Activated T-helper 1 cell treated with anti-CD3 and anti-CD28 coated beads, Interleukin-2, amount 50 U/mL, for 16 hours (primary cell): ENCODE measurements at regions not wholly inside any gene's neighbourhood (a gene's known extent, or its start where the extent isn't known, plus 50 kb on each side); places are given as distances from the start of the nearest gene placed in this dataset.
"Not testable (repeated sequence)": the region's sequence is repeated elsewhere in the genome, so short reads cannot be mapped to it uniquely, and the experiment has no call there.

Experiments
- DNase-seq, 2 donors: peaks; one replicate each; pipeline ENCODE4 v3.0.0-alpha.2; 2020; ENCODE audit warnings: low read depth in 1 of 2, low spot score in 1 of 2

DNA sequence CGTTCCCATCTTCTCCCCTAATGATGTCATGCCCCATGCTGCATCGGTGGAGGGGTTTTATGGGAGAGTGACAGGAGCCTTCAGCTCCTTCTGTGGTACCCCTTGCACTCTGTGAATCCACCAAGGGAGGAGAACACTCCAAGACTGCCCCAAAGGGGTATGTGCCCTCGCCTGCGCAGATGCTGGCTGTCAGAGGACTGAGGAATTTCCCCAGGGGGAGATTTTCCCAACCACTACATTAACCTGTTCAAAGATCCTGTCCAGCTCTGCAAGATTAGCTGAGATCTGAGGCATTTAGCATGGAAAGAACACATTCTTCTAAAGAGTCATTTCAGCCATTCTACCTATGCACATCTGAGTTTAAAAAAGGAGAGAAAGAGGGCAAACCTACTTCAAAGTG, 143.2 kb upstream of the ITGA6 start:
- no peak for DNase-seq

DNA sequence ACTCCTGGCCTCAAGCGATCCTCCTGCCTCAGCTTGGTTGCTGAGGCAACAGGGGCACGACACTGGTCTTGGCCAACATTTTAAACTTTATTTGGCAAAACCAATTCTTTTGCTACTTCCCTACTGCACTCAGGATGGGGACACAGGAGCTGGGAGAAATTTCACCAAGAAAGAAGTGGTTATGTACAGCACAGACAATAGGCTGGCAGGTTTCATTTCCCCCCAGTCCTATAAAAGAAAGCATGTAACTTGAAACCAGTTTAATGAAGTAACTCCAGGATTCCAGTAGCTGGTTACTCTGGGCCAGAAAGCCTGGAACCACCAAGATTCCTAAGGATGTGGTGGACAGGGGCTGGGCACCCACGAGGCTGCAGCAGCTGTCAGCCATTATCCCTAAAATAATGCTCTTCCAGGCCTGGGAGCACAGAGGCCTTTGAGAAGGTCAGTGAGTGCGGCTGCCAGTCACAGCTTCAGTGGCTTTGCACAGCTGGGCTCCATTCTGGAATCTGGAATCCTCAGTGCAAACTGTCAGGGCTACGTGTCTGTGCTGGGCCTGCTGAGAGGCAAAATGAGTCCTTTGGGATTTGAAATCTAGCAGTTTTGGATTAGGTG, 142.3 kb upstream of the ITGA6 start:
- no peak for DNase-seq

GRCh38 chr2:172285760-172286159, 141.6 kb upstream of the ITGA6 start:
- DNase-seq: no peak

DNA sequence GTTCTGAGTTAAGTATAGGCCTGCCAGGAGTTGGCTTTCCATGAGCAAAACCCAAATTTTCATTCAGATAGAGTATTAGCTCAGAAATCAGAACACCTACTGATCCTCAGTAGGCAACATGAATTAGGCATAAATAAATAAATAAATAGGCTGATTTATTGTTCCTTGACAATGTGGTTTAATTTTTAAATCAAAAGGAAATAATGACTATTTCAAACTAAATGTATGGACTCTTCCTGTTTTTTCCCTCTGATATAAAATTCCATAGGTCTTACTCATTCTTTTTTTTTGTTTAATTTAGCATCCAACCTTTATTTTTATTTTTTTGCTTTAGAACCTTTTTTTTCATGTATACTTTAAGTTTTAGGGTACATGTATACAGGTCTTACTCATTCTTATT, 140.2 kb upstream of the ITGA6 start:
- no peak for DNase-seq

DNA sequence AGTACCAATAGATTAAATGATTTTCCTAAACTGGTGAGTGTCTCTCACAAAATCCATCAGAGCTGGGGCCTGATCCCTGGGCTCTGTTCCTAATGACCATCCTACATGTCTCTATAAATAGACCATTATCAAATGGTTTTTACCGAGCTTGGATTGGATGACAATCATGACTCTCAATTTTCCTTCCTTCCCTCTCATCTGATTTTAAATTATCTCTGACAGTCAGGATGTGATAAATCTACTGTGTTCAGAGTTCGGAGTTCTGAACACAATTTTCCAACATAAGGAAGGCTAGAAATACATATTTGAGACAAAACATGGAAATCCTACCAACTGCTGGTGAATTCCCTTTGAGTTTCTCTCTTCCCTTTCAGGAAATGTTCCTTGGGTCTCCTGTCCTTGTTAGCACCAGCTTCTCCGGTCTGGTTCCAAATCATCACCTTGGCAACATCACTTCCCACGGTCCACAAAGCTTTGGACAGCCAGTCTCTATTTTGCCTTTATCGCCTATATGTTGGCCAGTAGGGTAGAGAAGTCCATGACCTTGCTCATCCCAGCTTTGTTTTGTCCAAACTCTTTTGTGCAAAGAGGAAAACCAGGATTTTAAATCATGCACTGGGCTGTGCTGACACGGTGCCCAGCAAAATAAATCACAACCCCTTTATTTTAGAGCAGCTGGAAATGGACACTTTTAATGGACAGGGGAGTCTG, 139.6 kb upstream of the ITGA6 start:
- no peak for DNase-seq

DNA sequence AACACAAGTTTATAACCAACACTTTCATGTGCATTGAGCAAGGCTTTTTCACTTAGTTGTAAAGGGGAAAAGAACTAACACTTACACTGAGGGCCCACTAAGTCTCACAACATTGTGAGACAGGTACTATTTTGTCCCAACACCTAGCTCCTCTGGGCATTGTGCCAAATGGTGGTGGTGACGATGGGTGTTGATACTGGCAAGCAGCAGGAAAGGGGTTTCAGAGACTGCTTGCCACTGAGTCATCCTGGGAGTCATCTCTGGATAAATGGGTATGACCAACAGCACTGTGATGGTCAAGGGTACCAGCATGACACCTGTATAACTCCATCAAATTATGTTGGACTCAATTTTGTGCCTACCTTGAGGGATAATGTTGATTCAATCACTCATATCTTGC, 138.8 kb upstream of the ITGA6 start:
- DNase-seq: peak in 1 of 2 donors; percentile 10

DNA sequence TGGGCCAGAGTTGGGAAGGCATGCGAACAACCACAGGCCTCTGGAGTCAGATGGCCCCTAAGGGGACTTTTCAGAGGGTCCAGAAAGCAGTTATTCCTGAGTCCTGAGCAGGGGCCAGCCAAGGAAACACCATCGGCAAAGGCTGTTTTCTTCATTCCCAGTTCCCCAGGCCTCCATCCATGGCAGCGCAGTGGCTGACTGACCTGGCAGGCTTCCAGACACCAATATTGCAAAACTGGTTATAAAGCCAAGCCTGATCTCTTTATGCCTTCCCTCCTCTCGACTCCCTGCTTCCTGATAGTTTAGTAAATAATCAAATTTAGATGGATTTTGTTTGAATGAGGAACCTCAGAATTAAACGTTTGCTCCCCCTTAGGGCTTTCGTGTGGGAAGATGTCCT, 133.4 kb upstream of the ITGA6 start:
- DNase-seq: no peak

GRCh38 chr2:172294983-172295382, 132.4 kb upstream of the ITGA6 start:
- no peak for DNase-seq

- DNase-seq: no peak
Measured at GRCh38 chr2:172295677-172296076, 131.7 kb upstream of the ITGA6 start.

GRCh38 chr2:172296267-172297046, 130.9 kb upstream of the ITGA6 start:
- no peak for DNase-seq

- no peak for DNase-seq
Measured at GRCh38 chr2:172297531-172297930, 129.9 kb upstream of the ITGA6 start.

GRCh38 chr2:172297950-172298349, 129.4 kb upstream of the ITGA6 start:
- no peak for DNase-seq

GRCh38 chr2:172299741-172300140, 127.6 kb upstream of the ITGA6 start:
- DNase-seq: no peak

DNA sequence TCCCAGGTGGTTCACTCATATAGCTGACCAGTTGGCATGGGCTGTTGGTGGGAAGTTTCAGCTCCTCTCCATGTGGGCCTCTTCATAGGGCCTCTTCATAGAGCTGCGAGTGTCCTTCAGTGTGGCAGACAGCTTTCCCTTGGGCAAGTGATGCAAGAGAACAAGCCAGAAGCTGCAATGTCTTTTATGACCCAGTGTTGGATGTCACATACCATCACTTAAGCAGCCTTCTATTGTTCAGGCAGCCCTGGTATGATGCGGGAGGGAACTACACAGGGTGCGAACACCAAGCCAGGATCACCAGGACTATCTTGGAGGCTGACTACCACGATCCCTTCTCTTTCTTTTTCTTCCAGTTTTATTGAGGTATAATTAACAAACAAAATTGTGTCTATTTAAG, 126.5 kb upstream of the ITGA6 start:
- no peak for DNase-seq

DNA sequence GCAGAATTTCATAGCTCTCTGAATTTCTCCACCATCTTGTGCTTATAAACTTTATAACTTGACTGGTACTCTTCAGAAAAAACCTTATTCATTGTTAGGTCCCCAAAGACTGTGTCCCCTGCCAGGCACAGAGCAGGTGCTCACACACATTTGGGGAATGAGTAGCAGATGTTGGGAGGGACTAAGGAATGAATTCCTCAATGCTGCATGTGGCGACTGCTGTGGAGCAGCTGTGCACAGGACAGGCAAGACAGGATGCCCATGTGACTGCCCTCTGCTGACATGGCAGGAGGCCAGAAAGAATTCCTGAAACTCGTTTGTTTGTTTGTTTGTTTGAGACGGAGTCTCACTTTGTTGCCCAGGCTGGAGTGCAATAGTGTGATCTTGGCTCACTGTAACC, 122.3 kb upstream of the ITGA6 start:
- no peak for DNase-seq

DNA sequence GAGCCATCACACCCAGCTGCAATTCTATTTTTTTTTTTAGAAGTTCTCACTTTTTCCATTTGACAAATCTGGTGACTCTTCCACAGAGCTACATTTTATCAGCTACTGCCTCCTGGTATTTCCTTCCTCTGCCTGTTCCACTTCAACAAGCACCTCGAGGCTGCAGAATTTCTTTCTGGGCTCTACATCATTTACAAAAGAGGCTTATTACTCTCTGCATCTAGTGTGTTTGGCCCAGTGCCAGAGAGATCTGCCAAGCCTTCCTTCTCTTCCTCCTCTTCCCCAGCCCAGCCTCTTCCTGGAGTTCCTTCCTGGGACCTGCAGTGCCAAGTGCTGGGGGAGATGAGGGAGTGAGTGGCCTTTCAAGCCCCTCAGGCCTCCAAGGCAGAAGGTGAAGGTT, 119.6 kb upstream of the ITGA6 start:
- DNase-seq: no peak

GRCh38 chr2:172308253-172308935, 119.0 kb upstream of the ITGA6 start:
- DNase-seq: no peak

DNA sequence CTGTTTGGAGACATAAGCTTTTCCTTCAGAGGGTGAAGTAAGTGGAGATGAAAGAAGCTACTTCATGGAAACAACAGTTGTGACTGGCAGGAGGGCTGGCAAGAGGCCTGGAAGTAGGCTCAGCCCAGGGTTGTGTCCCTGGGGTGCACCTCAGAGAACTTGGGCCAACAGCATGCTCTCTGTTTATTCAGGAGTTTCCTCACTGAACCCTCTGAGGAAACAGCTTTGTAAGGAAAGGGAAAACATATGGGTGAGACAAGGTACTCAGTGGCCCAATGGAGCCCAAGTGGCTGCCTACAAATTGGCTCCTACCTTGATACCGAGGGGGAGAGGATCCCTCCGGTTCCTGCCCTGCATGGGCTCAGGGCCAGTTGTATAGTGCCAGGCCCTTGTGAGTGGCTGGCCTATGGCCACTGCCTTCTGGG, 115.5 kb upstream of the ITGA6 start:
- DNase-seq: no peak

DNA sequence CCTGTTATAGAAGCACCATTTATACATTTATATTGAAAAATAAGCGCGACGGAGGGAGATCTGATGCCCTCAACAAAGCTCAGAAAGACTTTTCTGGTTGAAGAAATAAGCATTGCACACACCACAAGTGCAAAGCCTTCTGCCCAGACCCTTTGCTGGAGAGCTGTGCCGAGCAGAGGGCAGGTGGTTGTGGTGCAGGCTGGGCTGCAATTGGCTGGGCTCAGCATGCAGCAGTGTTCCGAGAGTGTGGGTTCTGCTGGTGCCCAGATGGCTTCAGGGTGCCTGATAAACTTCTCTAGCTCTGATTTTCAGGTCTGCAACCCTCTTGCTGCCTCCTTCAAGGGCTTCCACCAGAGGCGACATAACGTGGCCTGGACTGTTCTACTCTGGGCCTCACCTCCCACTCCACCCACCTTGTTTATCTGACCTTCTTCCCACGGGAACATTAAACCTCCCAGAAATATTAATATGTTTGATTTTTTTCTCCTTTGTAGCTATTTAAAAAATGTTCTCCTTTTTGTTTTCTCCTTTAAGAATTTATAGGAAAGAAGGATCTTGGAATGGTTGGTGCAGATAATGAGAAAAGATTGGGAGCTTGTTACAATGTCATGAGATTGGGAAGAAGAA, 113.6 kb upstream of the ITGA6 start:
- no peak for DNase-seq

GRCh38 chr2:172315070-172315469, 112.3 kb upstream of the ITGA6 start:
- DNase-seq: not testable (repeated sequence)

- DNase-seq: no peak
Measured at GRCh38 chr2:172322049-172322448, 105.3 kb upstream of the ITGA6 start.
